ENCODE measurements at regions not wholly inside any gene's neighbourhood (a gene's known extent, or its start where the extent isn't known, plus 50 kb on each side); places are given as distances from the start of the nearest gene placed in this dataset.

GRCh38 chr16:86035906-86036305 lies 136.9 kb downstream of the IRF8 start:
- no peaks in the 10 kb centered on the region for H3K9me3 ChIP-seq (replicated peaks; ENCODE audit: control insufficient read depth, insufficient read depth, low read length)
- TF ChIP-seq POLR2A (IDR thresholded peaks at IDR 0.05; ENCODE audit: low read depth, low read length) (no peak), MYC (IDR thresholded peaks at IDR 0.05; ENCODE audit: low read depth, low read length) (no peak), POLR2AphosphoS5 (IDR thresholded peaks at IDR 0.05; ENCODE audit: insufficient read depth, low read depth, low read length) (no peak), CTCF (IDR thresholded peaks at IDR 0.05; ENCODE audit: extremely low read depth in 1 of 2, insufficient read depth in 1 of 2, low read depth in 1 of 2, low read length in 2 of 2) (no peak), FOS (IDR thresholded peaks at IDR 0.05; ENCODE audit: borderline replicate concordance, insufficient read depth, low read length) (no peak), MAX (IDR thresholded peaks at IDR 0.05; ENCODE audit: insufficient read depth, insufficient read length) (no peak), GATA2 (IDR thresholded peaks at IDR 0.05; ENCODE audit: insufficient read depth, insufficient read length, low read depth, low read length) (no peak), EZH2 (IDR thresholded peaks at IDR 0.05; ENCODE audit: borderline replicate concordance, low read depth, low read length, severe bottlenecking) (no peak), JUN (IDR thresholded peaks at IDR 0.05; ENCODE audit: borderline replicate concordance, insufficient read depth, insufficient read length, low read depth) (no peak)
- H3K79me2 ChIP-seq (ENCODE audit: control insufficient read depth, insufficient read depth, low read length) = no peaks in the 10 kb centered on the region
- CTCF ChIA-PET = no interaction called here
- no peaks in the 10 kb centered on the region for H3K4me1 ChIP-seq (ENCODE audit: control insufficient read depth, extremely low read depth, insufficient read depth, low read length)
- no peak overlapping the region for H3K9ac ChIP-seq (replicated peaks; ENCODE audit: extremely low read depth, insufficient read depth, low read length)
- no peaks in the 10 kb centered on the region for H3K27me3 ChIP-seq (ENCODE audit: control insufficient read depth in 2 of 2, insufficient read depth in 2 of 2, low read length in 2 of 2)
- H3K4me3 ChIP-seq (replicated peaks in 1 of 3; ENCODE audit: insufficient read depth in 1 of 3, low read depth in 1 of 3, low read length in 3 of 3) = no peak overlapping the region
- no TSS peak for BruUV-seq (replicated peaks)
- no peaks in the 10 kb centered on the region for H3K36me3 ChIP-seq (ENCODE audit: control insufficient read depth in 2 of 2, extremely low read depth in 1 of 2, insufficient read depth in 2 of 2, low read length in 2 of 2)
- H4K20me1 ChIP-seq (replicated peaks; ENCODE audit: control insufficient read depth, extremely low read depth, insufficient read depth, low read length) = no peaks in the 10 kb centered on the region
- dilution Hi-C loops (cut with MboI; ENCODE audit: extremely low pct_ligation_motif_present, low sequenced_read_pairs) = no loop called here
- DNase-seq (ENCODE audit: low read depth, low spot score) = no peak
- POLR2A ChIA-PET = no interaction called here
- H3K4me2 ChIP-seq (ENCODE audit: insufficient read depth, low read length) = no peak overlapping the region
- intact Hi-C loops (cut with micrococcal nuclease) = no loop called here
- no peak overlapping the region for H2AFZ ChIP-seq (ENCODE audit: low read depth, low read length)
- no peak overlapping the region for H3K27ac ChIP-seq (ENCODE audit: insufficient read depth, low read depth, low read length)
- no peak for FAIRE-seq
- H3K9me1 ChIP-seq (replicated peaks; ENCODE audit: control insufficient read depth, extremely low read depth, insufficient read depth, low read length) = no peaks in the 10 kb centered on the region

All from endothelial cell of umbilical vein (primary cell).